ENCODE measurements at regions not wholly inside any gene's neighbourhood (a gene's known extent, or its start where the extent isn't known, plus 50 kb on each side); places are given as distances from the start of the nearest gene placed in this dataset.

- H3K9me3 Mint-ChIP-seq (ENCODE audit: low read depth): no peaks in the 10 kb centered on the region
- H3K4me1 Mint-ChIP-seq (ENCODE audit: low read depth): no peaks in the 10 kb centered on the region
- H3K36me3 Mint-ChIP-seq (ENCODE audit: insufficient read depth): no peaks in the 10 kb centered on the region
- DNase-seq (ENCODE audit: low spot score, unreplicated experiment): no peak
- H3K4me3 Mint-ChIP-seq (ENCODE audit: low read depth): no peak overlapping the region
- H3K27me3 Mint-ChIP-seq: no peaks in the 10 kb centered on the region
- no peak overlapping the region for H3K27ac Mint-ChIP-seq
- no peak for TF ChIP-seq CTCF (IDR thresholded peaks at IDR 0.05; ENCODE audit: unreplicated experiment)
Observed at GRCh38 chr5:51495672-51496071, 112.4 kb downstream of the ISL1 start.

GRCh38 chr5:51517838-51518237 is 134.6 kb downstream of the ISL1 start:
- peaks cover 3% of the 10 kb centered on the region for H3K9me3 Mint-ChIP-seq (ENCODE audit: low read depth)
- no peak for TF ChIP-seq CTCF (IDR thresholded peaks at IDR 0.05; ENCODE audit: unreplicated experiment)
- H3K4me3 Mint-ChIP-seq (ENCODE audit: low read depth): no peak overlapping the region
- H3K27ac Mint-ChIP-seq: no peak overlapping the region
- H3K36me3 Mint-ChIP-seq (ENCODE audit: insufficient read depth): no peaks in the 10 kb centered on the region
- H3K4me1 Mint-ChIP-seq (ENCODE audit: low read depth): no peaks in the 10 kb centered on the region
- no peak for DNase-seq (ENCODE audit: low spot score, unreplicated experiment)
- H3K27me3 Mint-ChIP-seq: no peaks in the 10 kb centered on the region

GRCh38 chr5:51518607-51519006 is 135.4 kb downstream of the ISL1 start:
- Mint-ChIP-seq H3K27ac (no peak overlapping the region), H3K36me3 (ENCODE audit: insufficient read depth) (no peaks in the 10 kb centered on the region), H3K27me3 (no peaks in the 10 kb centered on the region), H3K4me3 (ENCODE audit: low read depth) (no peak overlapping the region), H3K9me3 (ENCODE audit: low read depth) (no peaks in the 10 kb centered on the region), H3K4me1 (ENCODE audit: low read depth) (no peaks in the 10 kb centered on the region)
- DNase-seq (ENCODE audit: low spot score, unreplicated experiment): no peak
- no peak for TF ChIP-seq CTCF (IDR thresholded peaks at IDR 0.05; ENCODE audit: unreplicated experiment)

- Mint-ChIP-seq H3K4me1 (ENCODE audit: low read depth) (no peaks in the 10 kb centered on the region), H3K4me3 (ENCODE audit: low read depth) (no peak overlapping the region), H3K36me3 (ENCODE audit: insufficient read depth) (no peaks in the 10 kb centered on the region), H3K9me3 (ENCODE audit: low read depth) (no peaks in the 10 kb centered on the region), H3K27ac (no peak overlapping the region), H3K27me3 (no peaks in the 10 kb centered on the region)
- DNase-seq (ENCODE audit: low spot score, unreplicated experiment): no peak
- TF ChIP-seq CTCF (IDR thresholded peaks at IDR 0.05; ENCODE audit: unreplicated experiment): no peak
Observed at GRCh38 chr5:51521583-51521982, 138.3 kb downstream of the ISL1 start.

- peaks cover 1% of the 10 kb centered on the region for H3K36me3 Mint-ChIP-seq (ENCODE audit: insufficient read depth)
- no peak overlapping the region for H3K27ac Mint-ChIP-seq
- H3K9me3 Mint-ChIP-seq (ENCODE audit: low read depth): peaks cover 19% of the 10 kb centered on the region
- no peak overlapping the region for H3K4me3 Mint-ChIP-seq (ENCODE audit: low read depth)
- no peak for TF ChIP-seq CTCF (IDR thresholded peaks at IDR 0.05; ENCODE audit: unreplicated experiment)
- DNase-seq (ENCODE audit: low spot score, unreplicated experiment): no peak
- no peaks in the 10 kb centered on the region for H3K27me3 Mint-ChIP-seq
- H3K4me1 Mint-ChIP-seq (ENCODE audit: low read depth): no peaks in the 10 kb centered on the region
Observed at GRCh38 chr5:51539232-51539631, 156.0 kb downstream of the ISL1 start.

Measured in progenitor cell of endocrine pancreas (in vitro differentiated cells).